B cell (primary cell): ENCODE measurements at regions not wholly inside any gene's neighbourhood (a gene's known extent, or its start where the extent isn't known, plus 50 kb on each side); places are given as distances from the start of the nearest gene placed in this dataset.

Source experiments
- ATAC-seq: fragments of 200-7000 bp; cut with Tn5 transposase; one replicate; pipeline ENCODE4 v1.10.0; 2021; ENCODE audit warnings: low read depth, mild to moderate bottlenecking, moderate number of reproducible peaks, moderate library complexity
- CTCF ChIA-PET: fragments of 350-600 bp; sonication (Branson Sonifier 250); formaldehyde crosslinking; loops from one replicate; lab custom pipeline; 2021; ENCODE audit warnings: antibody characterized with exemption, inconsistent platforms; lab: Charles Lee
- POLR2A ChIA-PET: fragments of 350-600 bp; sonication (Branson Sonifier 250); formaldehyde crosslinking; loops from one replicate; lab custom pipeline; 2021; ENCODE audit warnings: antibody characterized with exemption; lab: Charles Lee
- DNase-seq: peaks from one replicate; pipeline ENCODE4 v3.0.0; 2013
- H2AFZ ChIP-seq: 2 replicates; pipeline ENCODE4 v1.6.1; 2012; ENCODE audit warnings: mild to moderate bottlenecking, low read depth, low read length; ENCODE audit not compliant: insufficient read depth, poor library complexity, severe bottlenecking
- H3K27ac ChIP-seq, 2 donors: 1 replicate in 1 of 2; 2 replicates in 1 of 2; pipeline ENCODE4 v1.5.1; 2012 to 2013; ENCODE audit warnings: low read length in 2 of 2, mild to moderate bottlenecking in 2 of 2, moderate library complexity in 1 of 2
- H3K27me3 ChIP-seq, 4 experiments: fragments of 200-600 bp in 1 of 4; sonication (generic) in 1 of 4; replicated peaks in 1 of 4; 1 replicate in 2 of 4; 2 replicates in 2 of 4; pipeline versions ENCODE4 v1.6.1 to v1.7.0; 2013 to 2016; ENCODE audit warnings: low read length in 3 of 4, mild to moderate bottlenecking in 2 of 4, mixed read lengths in 1 of 4, moderate library complexity in 1 of 4; ENCODE audit not compliant: insufficient read depth in 4 of 4, control insufficient read depth in 3 of 4; ENCODE audit errors: control extremely low read depth in 1 of 4
- H3K36me3 ChIP-seq, 2 experiments: replicated peaks in 1 of 2; 1 replicate in 1 of 2; 2 replicates in 1 of 2; pipeline versions ENCODE4 v1.6.1 to v1.7.1; 2013; ENCODE audit warnings: low read length in 1 of 2; ENCODE audit not compliant: insufficient read depth in 2 of 2, control insufficient read depth in 1 of 2; ENCODE audit errors: control extremely low read depth in 1 of 2, extremely low read depth in 1 of 2
- H3K4me1 ChIP-seq, 2 donors: fragments of 200-600 bp in 1 of 2; sonication (generic) in 1 of 2; 1 replicate in 1 of 2; 2 replicates in 1 of 2; pipeline versions ENCODE4 v1.5.1 to v1.6.1; 2013 to 2017; ENCODE audit warnings: low read length in 2 of 2; ENCODE audit not compliant: control insufficient read depth in 2 of 2, insufficient read depth in 2 of 2
- H3K4me2 ChIP-seq: replicated peaks from 2 replicates; pipeline ENCODE3; 2012; ENCODE audit warnings: mild to moderate bottlenecking, low read depth, low read length; ENCODE audit not compliant: poor library complexity, severe bottlenecking
- H3K4me3 ChIP-seq, 5 experiments: fragments of 200-600 bp in 1 of 5; sonication (generic) in 1 of 5; 1 replicate in 3 of 5; 2 replicates in 2 of 5; pipeline versions ENCODE4 v1.5.1 to v1.7.0; 2011 to 2016; ENCODE audit warnings: low read length in 4 of 5, mild to moderate bottlenecking in 4 of 5, low read depth in 2 of 5, control low read depth in 1 of 5, moderate library complexity in 1 of 5; ENCODE audit not compliant: insufficient read depth in 1 of 5; ENCODE audit errors: control extremely low read depth in 1 of 5, extremely low read depth in 1 of 5
- H3K79me2 ChIP-seq: fragments of 200-600 bp; sonication (generic); one replicate; pipeline ENCODE4 v1.6.0; 2016; ENCODE audit warnings: low read length; ENCODE audit not compliant: control insufficient read depth, insufficient read depth
- H3K9ac ChIP-seq: fragments of 200-600 bp; sonication (generic); 2 replicates; pipeline ENCODE4 v1.6.1; 2017; ENCODE audit warnings: mild to moderate bottlenecking, low read length, moderate library complexity
- H3K9me3 ChIP-seq, 3 donors: one replicate each; pipeline versions ENCODE4 v1.6.1 to v1.7.1; 2013; ENCODE audit warnings: low read length in 2 of 3; ENCODE audit not compliant: control insufficient read depth in 2 of 3, insufficient read depth in 1 of 3; ENCODE audit errors: control extremely low read depth in 1 of 3
- H4K20me1 ChIP-seq: 2 replicates; pipeline ENCODE4 v1.6.0; 2012; ENCODE audit warnings: mild to moderate bottlenecking, low read length; ENCODE audit not compliant: insufficient read depth, control insufficient read depth, poor library complexity, severe bottlenecking
- H3K27ac Mint-ChIP-seq: one replicate; pipeline ENCODE4 v1.8.0; 2021; ENCODE audit warnings: mixed read lengths
- H3K27me3 Mint-ChIP-seq: one replicate; pipeline ENCODE4 v1.8.0; 2021; ENCODE audit warnings: mixed read lengths
- H3K4me1 Mint-ChIP-seq: one replicate; pipeline ENCODE4 v1.8.0; 2021; ENCODE audit warnings: mixed read lengths
- H3K4me3 Mint-ChIP-seq: one replicate; pipeline ENCODE4 v1.8.0; 2021; ENCODE audit warnings: mixed read lengths
- H3K9me3 Mint-ChIP-seq: one replicate; pipeline ENCODE4 v1.8.0; 2022; ENCODE audit warnings: mixed read lengths; ENCODE audit not compliant: insufficient read depth
- CTCF ChIP-seq: fragments of 200-600 bp; IDR thresholded peaks from one replicate; pipeline ENCODE4 v1.8.0; 2022; ENCODE audit warnings: antibody characterized with exemption, mild to moderate bottlenecking
- EZH2 ChIP-seq: IDR thresholded peaks from 2 replicates; pipeline ENCODE4 v1.6.1; 2012; ENCODE audit warnings: borderline replicate concordance, low read depth, mild to moderate bottlenecking, moderate library complexity, low read length; ENCODE audit not compliant: insufficient read depth, poor library complexity, severe bottlenecking
- WGBS: methylation state at CpG from one replicate; pipeline ENCODE4 v1.1.5; 2013; ENCODE audit warnings: missing lambda C conversion rate; ENCODE audit not compliant: insufficient coverage; 5-methylcytosine and 5-hydroxymethylcytosine counted together
- intact Hi-C: fragments of 100-400 bp; cut with micrococcal nuclease; formaldehyde crosslinking; loops from one replicate; pipeline ENCODE4 v1.10.0; 2022

DNA sequence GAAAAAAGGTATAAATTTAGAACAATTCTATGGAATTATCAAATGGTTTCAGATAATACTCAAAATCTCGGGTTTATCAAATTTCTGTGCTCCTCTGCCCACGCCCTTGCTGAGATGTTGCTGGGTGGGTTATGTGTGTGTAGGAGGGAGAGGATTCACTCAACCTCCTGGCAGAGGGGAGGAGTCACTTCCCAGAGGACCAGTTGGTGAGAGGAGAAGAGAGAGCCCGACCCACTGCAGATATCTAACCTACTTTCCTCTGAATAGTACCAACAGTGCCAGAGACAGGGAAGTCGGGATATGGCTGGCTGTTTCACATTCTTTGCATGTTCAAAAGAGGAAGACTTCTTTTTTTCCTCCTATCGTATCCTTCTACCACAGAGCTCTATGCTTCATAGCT is 187.1 kb upstream of the MAN1A1 start:
- 84% methylated on average over 4 of the region's 5 CpGs for WGBS

GRCh38 chr6:119535332-119535731 is 185.8 kb upstream of the MAN1A1 start:
- Histone ChIP-seq H3K27me3 (no peaks in the 10 kb centered on the region), H2AFZ (no peak overlapping the region), H3K27ac (no peak overlapping the region), H3K79me2 (no peaks in the 10 kb centered on the region), H3K4me2 (no peak overlapping the region), H3K36me3 (no peaks in the 10 kb centered on the region), H3K9me3 (peaks cover 0 to 3% (median 0%) of the 10 kb centered on the region in 3 donors), H3K4me1 (peaks cover 0 to 3% of the 10 kb centered on the region in 2 donors), H3K4me3 (no peak overlapping the region), H3K9ac (no peak overlapping the region), H4K20me1 (no peaks in the 10 kb centered on the region)
- ATAC-seq (no peak), DNase-seq (no peak)
- WGBS: no CpG with 5 or more reads among the region's 1 CpG
- Mint-ChIP-seq H3K4me3 (no peak overlapping the region), H3K4me1 (peaks cover 11% of the 10 kb centered on the region), H3K9me3 (no peaks in the 10 kb centered on the region), H3K27ac (no peak overlapping the region), H3K27me3 (no peaks in the 10 kb centered on the region)
- no peak for TF ChIP-seq EZH2
- no peak for TF ChIP-seq CTCF
- POLR2A ChIA-PET: no interaction called here
- intact Hi-C loops: no loop called here
- CTCF ChIA-PET: interaction anchor here (1.3 kb wide), 1 partner anchor 9 kb away, joined by 4 read pairs; no protein-coding TSS in a partner anchor

More for the DNA sequence above, 187.1 kb upstream of the MAN1A1 start:
- Histone ChIP-seq H3K27me3 (no peaks in the 10 kb centered on the region), H3K9me3 (peaks cover 0 to 3% (median 0%) of the 10 kb centered on the region in 3 donors), H3K4me3 (no peak overlapping the region), H3K79me2 (no peaks in the 10 kb centered on the region), H3K4me2 (no peak overlapping the region), H3K4me1 (peaks cover 0 to 3% of the 10 kb centered on the region in 2 donors), H4K20me1 (no peaks in the 10 kb centered on the region), H3K9ac (no peak overlapping the region), H3K27ac (no peak overlapping the region), H3K36me3 (no peaks in the 10 kb centered on the region), H2AFZ (no peak overlapping the region)
- Mint-ChIP-seq H3K27me3 (peaks cover 3% of the 10 kb centered on the region), H3K27ac (no peak overlapping the region), H3K9me3 (no peaks in the 10 kb centered on the region), H3K4me1 (peaks cover 11% of the 10 kb centered on the region), H3K4me3 (no peak overlapping the region)
- no peak for DNase-seq
- TF ChIP-seq EZH2 (no peak), CTCF (no peak)
- ATAC-seq: no peak
- intact Hi-C loops: no loop called here
- POLR2A ChIA-PET: no interaction called here
- CTCF ChIA-PET: no interaction called here
